A549 (cell line): ENCODE measurements at regions not wholly inside any gene's neighbourhood (a gene's known extent, or its start where the extent isn't known, plus 50 kb on each side); places are given as distances from the start of the nearest gene placed in this dataset.

Experiments
- ATAC-seq, 2 experiments: fragments of 200-7000 bp in 1 of 2; fragments of >200 bp in 1 of 2; cut with Nextera tagmentation in 1 of 2; cut with Tn5 transposase in 1 of 2; 3 replicates each; pipeline versions ENCODE4 v1.8.0 to v1.9.1; 2018 to 2020; ENCODE audit warnings: mild to moderate bottlenecking in 1 of 2, moderate library complexity in 1 of 2
- CTCF ChIA-PET: fragments of 300-600 bp; sonication (Branson Sonifier 250); formaldehyde crosslinking; extraction: SDS; loops from one replicate; lab custom pipeline; 2021; ENCODE audit warnings: antibody characterized with exemption, inconsistent platforms; lab: Yijun Ruan, JAX
- POLR2A ChIA-PET: fragments of 350-600 bp; formaldehyde crosslinking; extraction: SDS; loops from one replicate; lab custom pipeline; 2021; ENCODE audit warnings: antibody characterized with exemption, inconsistent platforms; lab: Yijun Ruan, JAX
- DNase-seq, 2 experiments: peaks; one replicate each; pipeline versions ENCODE4 v3.0.0 to v3.0.0-alpha.2; 2011 to 2016; ENCODE audit warnings: low read depth in 1 of 2, low spot score in 1 of 2
- FAIRE-seq: peaks from 2 replicates; lab custom pipeline; 2011; peaks lifted over from hg19 to GRCh38; lab: Jason Lieb, UNC
- H3K27ac ChIP-seq, 2 experiments: fragments of >200 bp; sonication (Bioruptor Twin); formaldehyde crosslinking; 3 replicates each; pipeline ENCODE4 v1.5.1; 2016 to 2017
- H3K4me1 ChIP-seq: fragments of >200 bp; sonication (Bioruptor Twin); formaldehyde crosslinking; 3 replicates; pipeline ENCODE4 v1.6.1; 2016
- H3K4me2 ChIP-seq: fragments of >200 bp; sonication (Bioruptor Twin); formaldehyde crosslinking; 3 replicates; pipeline ENCODE4 v1.6.1; 2016
- H3K4me3 ChIP-seq: fragments of >200 bp; sonication (Bioruptor Twin); formaldehyde crosslinking; 3 replicates; pipeline ENCODE4 v1.5.1; 2016
- H3K9me3 ChIP-seq: fragments of >200 bp; sonication (Bioruptor Twin); formaldehyde crosslinking; 3 replicates; pipeline ENCODE4 v1.6.1; 2016
- CEBPB ChIP-seq, 2 experiments: fragments of >200 bp in 1 of 2; sonication (Bioruptor Twin) in 1 of 2; formaldehyde crosslinking in 1 of 2; IDR thresholded peaks; 2 replicates each; pipeline ENCODE4 v1.6.1; 2012 to 2016
- CHD2 ChIP-seq: fragments of 150-350 bp; IDR thresholded peaks from 2 replicates; pipeline ENCODE4 v1.6.1; 2014; ENCODE audit warnings: low read length; ENCODE audit not compliant: partially characterized antibody
- ESRRA ChIP-seq: fragments of 150-350 bp; IDR thresholded peaks from 2 replicates; pipeline ENCODE4 v1.6.1; 2014; ENCODE audit warnings: mild to moderate bottlenecking, low read length, borderline replicate concordance
- FOSB ChIP-seq: fragments of 250-450 bp; sonication (Bioruptor Pico); IDR thresholded peaks from 2 replicates; pipeline ENCODE4 v1.5.0; 2020; ENCODE audit warnings: mild to moderate bottlenecking, moderate library complexity
- FOXS1 ChIP-seq: fragments of 250-450 bp; sonication (Bioruptor Pico); IDR thresholded peaks from 2 replicates; pipeline ENCODE4 v1.5.0; 2020; ENCODE audit warnings: mild to moderate bottlenecking, moderate library complexity
- GATA3 ChIP-seq: IDR thresholded peaks from 2 replicates; pipeline ENCODE4 v1.6.1; 2012; ENCODE audit warnings: borderline replicate concordance
- HEYL ChIP-seq: fragments of 250-450 bp; sonication (Bioruptor Pico); IDR thresholded peaks from 2 replicates; pipeline ENCODE4 v1.8.0; 2021; ENCODE audit warnings: mild to moderate bottlenecking, moderate library complexity
- HOXA7 ChIP-seq: fragments of 250-450 bp; sonication (Bioruptor Pico); IDR thresholded peaks from 2 replicates; pipeline ENCODE4 v1.5.0; 2020; ENCODE audit warnings: mild to moderate bottlenecking, moderate library complexity
- JUNB ChIP-seq: fragments of >200 bp; sonication (Bioruptor Twin); formaldehyde crosslinking; IDR thresholded peaks from 2 replicates; pipeline ENCODE4 v1.6.1; 2016
- KDM1A ChIP-seq: fragments of 200-600 bp; sonication (generic); IDR thresholded peaks from 2 replicates; pipeline ENCODE4 v1.6.1; 2016; ENCODE audit warnings: low read depth, mild to moderate bottlenecking
- MAZ ChIP-seq: fragments of 150-350 bp; IDR thresholded peaks from 2 replicates; pipeline ENCODE4 v1.6.1; 2014; ENCODE audit warnings: antibody characterized with exemption, low read depth, low read length, borderline replicate concordance
- NFE2L2 ChIP-seq: fragments of 150-350 bp; conservative IDR thresholded peaks from 2 replicates; pipeline ENCODE4 v1.6.1; 2014; ENCODE audit warnings: low read length
- POLR2AphosphoS2 ChIP-seq: conservative IDR thresholded peaks from 2 replicates; pipeline ENCODE4 v1.6.1; 2012; ENCODE audit warnings: low read length, improper control_type of control experiment, inconsistent platforms
- RAD21 ChIP-seq, 2 experiments: fragments of >200 bp in 1 of 2; sonication (Bioruptor Twin) in 1 of 2; formaldehyde crosslinking in 1 of 2; IDR thresholded peaks in 1 of 2; conservative IDR thresholded peaks in 1 of 2; 2 replicates in 1 of 2; 3 replicates in 1 of 2; pipeline ENCODE4 v1.6.1; 2012 to 2018; ENCODE audit warnings: inconsistent platforms in 1 of 2
- RARB ChIP-seq: fragments of 250-450 bp; sonication (Bioruptor Pico); IDR thresholded peaks from 2 replicates; pipeline ENCODE4 v1.8.0; 2021; ENCODE audit warnings: mild to moderate bottlenecking, moderate library complexity
- RCOR1 ChIP-seq: fragments of 150-350 bp; IDR thresholded peaks from 2 replicates; pipeline ENCODE4 v1.6.1; 2014; ENCODE audit warnings: antibody characterized with exemption, low read length, low read depth
- SREBF2 ChIP-seq: fragments of 450-650 bp; IDR thresholded peaks from 2 replicates; pipeline ENCODE4 v1.6.1; 2014; ENCODE audit warnings: mild to moderate bottlenecking, moderate library complexity
- ZFP36 ChIP-seq: fragments of 450-650 bp; IDR thresholded peaks from 2 replicates; pipeline ENCODE4 v1.6.1; 2014; ENCODE audit warnings: borderline replicate concordance; ENCODE audit not compliant: partially characterized antibody
- ZSCAN20 ChIP-seq: fragments of 250-450 bp; sonication (Bioruptor Pico); IDR thresholded peaks from 2 replicates; pipeline ENCODE4 v1.8.0; 2022; ENCODE audit warnings: mild to moderate bottlenecking, moderate library complexity
- WGBS: methylation state at CpG from one replicate; pipeline ENCODE4 v1.1.6; 2017; ENCODE audit errors: missing lambda C conversion rate; 5-methylcytosine and 5-hydroxymethylcytosine counted together
- TF ChIP-seq, protein P1 (sequence below): IDR thresholded peaks from 2 replicates; pipeline ENCODE4 v1.6.1; 2012
- TF ChIP-seq, protein P2 (sequence below): fragments of >200 bp; sonication (Bioruptor Twin); formaldehyde crosslinking; IDR thresholded peaks from 2 replicates; pipeline ENCODE4 v1.6.1; 2016
- TF ChIP-seq, protein P3 (sequence below): fragments of 250-450 bp; sonication (Bioruptor Pico); IDR thresholded peaks from 2 replicates; pipeline ENCODE4 v1.5.0; 2021; ENCODE audit warnings: mild to moderate bottlenecking, moderate library complexity, borderline replicate concordance
- TF ChIP-seq, protein P4 (sequence below): fragments of >200 bp; sonication (Bioruptor Twin); formaldehyde crosslinking; IDR thresholded peaks from 3 replicates; pipeline ENCODE4 v1.6.1; 2016

DNA sequence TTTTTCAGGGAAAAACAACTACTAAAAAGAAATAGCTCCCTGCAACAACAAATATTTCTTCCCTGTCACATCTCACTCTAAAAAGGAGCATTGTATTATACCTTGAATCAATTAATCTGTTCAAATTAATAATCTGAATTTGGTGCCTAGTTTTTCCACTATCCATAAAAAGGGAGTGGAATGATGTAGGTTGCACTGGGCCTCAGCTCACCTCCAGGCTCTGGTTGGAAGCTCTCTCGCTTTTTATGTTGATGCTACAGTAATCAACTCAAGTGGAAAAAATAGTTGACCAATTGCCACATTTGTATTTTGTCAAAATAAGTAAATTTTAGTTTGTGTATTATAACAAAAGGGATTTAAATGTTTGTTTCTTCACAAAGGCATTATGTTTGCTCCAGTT, 126.1 kb downstream of the MAD2L1 start:
- TF ChIP-seq POLR2AphosphoS2 (no peak), ESRRA (no peak), FOSB (CRISPR knock-in tag) (no peak), HOXA7 (no peak), ZSCAN20 (CRISPR knock-in tag) (no peak), CEBPB (IDR thresholded peaks at IDR 0.05) (no peak), JUNB (no peak)
- TF ChIP-seq, protein P1, sequence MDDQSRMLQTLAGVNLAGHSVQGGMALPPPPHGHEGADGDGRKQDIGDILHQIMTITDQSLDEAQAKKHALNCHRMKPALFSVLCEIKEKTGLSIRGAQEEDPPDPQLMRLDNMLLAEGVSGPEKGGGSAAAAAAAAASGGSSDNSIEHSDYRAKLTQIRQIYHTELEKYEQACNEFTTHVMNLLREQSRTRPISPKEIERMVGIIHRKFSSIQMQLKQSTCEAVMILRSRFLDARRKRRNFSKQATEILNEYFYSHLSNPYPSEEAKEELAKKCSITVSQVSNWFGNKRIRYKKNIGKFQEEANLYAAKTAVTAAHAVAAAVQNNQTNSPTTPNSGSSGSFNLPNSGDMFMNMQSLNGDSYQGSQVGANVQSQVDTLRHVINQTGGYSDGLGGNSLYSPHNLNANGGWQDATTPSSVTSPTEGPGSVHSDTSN, result no peak
- TF ChIP-seq, protein P2, sequence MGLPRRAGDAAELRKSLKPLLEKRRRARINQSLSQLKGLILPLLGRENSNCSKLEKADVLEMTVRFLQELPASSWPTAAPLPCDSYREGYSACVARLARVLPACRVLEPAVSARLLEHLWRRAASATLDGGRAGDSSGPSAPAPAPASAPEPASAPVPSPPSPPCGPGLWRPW, result no peak
- TF ChIP-seq, protein P3, sequence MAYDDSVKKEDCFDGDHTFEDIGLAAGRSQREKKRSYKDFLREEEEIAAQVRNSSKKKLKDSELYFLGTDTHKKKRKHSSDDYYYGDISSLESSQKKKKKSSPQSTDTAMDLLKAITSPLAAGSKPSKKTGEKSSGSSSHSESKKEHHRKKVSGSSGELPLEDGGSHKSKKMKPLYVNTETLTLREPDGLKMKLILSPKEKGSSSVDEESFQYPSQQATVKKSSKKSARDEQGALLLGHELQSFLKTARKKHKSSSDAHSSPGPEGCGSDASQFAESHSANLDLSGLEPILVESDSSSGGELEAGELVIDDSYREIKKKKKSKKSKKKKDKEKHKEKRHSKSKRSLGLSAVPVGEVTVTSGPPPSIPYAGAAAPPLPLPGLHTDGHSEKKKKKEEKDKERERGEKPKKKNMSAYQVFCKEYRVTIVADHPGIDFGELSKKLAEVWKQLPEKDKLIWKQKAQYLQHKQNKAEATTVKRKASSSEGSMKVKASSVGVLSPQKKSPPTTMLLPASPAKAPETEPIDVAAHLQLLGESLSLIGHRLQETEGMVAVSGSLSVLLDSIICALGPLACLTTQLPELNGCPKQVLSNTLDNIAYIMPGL (CRISPR knock-in tag), result no peak
- DNase-seq, result no peak
- no peak overlapping the region for H3K27ac ChIP-seq
- POLR2A ChIA-PET, result no interaction called here
- no peak for FAIRE-seq
- ATAC-seq, result no peak
- H3K9me3 ChIP-seq, result no peaks in the 10 kb centered on the region
- H3K4me1 ChIP-seq, result no peaks in the 10 kb centered on the region
- no peak overlapping the region for H3K4me3 ChIP-seq
- CTCF ChIA-PET, result no interaction called here
- WGBS, result 45% methylated on average over 1 of the region's 1 CpG
- no peak overlapping the region for H3K4me2 ChIP-seq

DNA sequence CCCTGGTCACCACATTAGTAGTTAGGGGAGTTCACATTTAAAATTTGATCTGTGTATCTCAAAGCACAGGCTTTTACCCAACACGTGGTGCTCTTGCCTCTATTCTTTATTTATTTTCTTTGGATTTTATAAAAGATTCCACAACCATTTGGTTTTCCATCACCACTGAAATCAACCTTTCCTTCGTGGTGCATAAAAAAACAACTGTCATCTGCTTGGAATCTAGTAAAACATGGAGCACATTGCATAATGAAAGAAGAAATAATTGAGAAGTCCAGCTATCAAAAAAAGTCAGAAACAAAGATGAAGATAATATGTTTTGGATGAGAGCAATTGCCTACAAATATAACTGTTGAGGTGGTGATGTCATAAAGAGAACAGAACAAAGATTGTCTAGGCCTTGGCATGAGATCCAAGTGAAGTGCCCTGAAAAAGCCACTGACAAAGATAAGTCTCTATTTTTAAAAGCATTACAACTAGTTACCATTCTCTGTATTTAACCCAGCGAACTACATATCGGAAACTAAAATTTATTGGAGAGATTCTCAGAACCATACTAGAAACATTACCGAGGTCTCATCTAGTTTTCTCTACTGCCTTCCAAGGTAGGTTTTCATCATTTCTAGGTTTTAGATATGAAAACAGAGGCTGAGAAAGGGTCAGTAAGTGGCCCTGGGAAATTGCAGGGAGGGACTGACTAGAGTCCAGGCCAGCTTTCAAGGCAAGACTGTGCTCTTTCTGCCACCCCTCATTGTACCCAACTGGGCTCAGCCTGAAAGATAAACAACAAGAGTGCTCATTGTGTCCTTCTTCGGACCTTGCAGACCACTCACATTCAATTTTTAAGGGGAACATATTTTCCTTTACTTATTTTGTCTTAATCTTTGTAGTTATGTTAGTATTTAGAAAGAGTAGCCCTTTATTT, 127.3 kb downstream of the MAD2L1 start:
- WGBS, result 39% methylated on average over 6 of the region's 6 CpGs

More for the DNA sequence above, 127.3 kb downstream of the MAD2L1 start:
- Histone ChIP-seq H3K4me1 (no peaks in the 10 kb centered on the region), H3K4me3 (no peak overlapping the region), H3K4me2 (no peak overlapping the region), H3K27ac (no peak overlapping the region), H3K9me3 (no peaks in the 10 kb centered on the region)
- CTCF ChIA-PET, result no interaction called here
- TF ChIP-seq CHD2 (no peak), HOXA7 (no peak), HEYL (CRISPR knock-in tag) (no peak), RAD21 (conservative IDR thresholded peaks at IDR 0.05 in 1 of 2, IDR thresholded peaks at IDR 0.05 in 1 of 2) (no peak), FOXS1 (CRISPR knock-in tag) (no peak), RCOR1 (no peak), SREBF2 (no peak), ESRRA (no peak), MAZ (no peak), GATA3 (no peak), RARB (CRISPR knock-in tag) (no peak), KDM1A (no peak), ZFP36 (no peak), NFE2L2 (no peak), CEBPB (IDR thresholded peaks at IDR 0.05) (no peak)
- TF ChIP-seq, protein P1, result no peak
- TF ChIP-seq, protein P4, sequence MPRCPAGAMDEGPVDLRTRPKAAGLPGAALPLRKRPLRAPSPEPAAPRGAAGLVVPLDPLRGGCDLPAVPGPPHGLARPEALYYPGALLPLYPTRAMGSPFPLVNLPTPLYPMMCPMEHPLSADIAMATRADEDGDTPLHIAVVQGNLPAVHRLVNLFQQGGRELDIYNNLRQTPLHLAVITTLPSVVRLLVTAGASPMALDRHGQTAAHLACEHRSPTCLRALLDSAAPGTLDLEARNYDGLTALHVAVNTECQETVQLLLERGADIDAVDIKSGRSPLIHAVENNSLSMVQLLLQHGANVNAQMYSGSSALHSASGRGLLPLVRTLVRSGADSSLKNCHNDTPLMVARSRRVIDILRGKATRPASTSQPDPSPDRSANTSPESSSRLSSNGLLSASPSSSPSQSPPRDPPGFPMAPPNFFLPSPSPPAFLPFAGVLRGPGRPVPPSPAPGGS, result no peak
- TF ChIP-seq, protein P3 (CRISPR knock-in tag), result no peak
- ATAC-seq (no peak), DNase-seq (no peak), FAIRE-seq (no peak)
- POLR2A ChIA-PET, result no interaction called here
